ENCODE measurements at regions not wholly inside any gene's neighbourhood (a gene's known extent, or its start where the extent isn't known, plus 50 kb on each side); places are given as distances from the start of the nearest gene placed in this dataset.

GRCh38 chr1:114298008-114298407, 144.3 kb upstream of the SYT6 start:
- TF ChIP-seq, protein P1, sequence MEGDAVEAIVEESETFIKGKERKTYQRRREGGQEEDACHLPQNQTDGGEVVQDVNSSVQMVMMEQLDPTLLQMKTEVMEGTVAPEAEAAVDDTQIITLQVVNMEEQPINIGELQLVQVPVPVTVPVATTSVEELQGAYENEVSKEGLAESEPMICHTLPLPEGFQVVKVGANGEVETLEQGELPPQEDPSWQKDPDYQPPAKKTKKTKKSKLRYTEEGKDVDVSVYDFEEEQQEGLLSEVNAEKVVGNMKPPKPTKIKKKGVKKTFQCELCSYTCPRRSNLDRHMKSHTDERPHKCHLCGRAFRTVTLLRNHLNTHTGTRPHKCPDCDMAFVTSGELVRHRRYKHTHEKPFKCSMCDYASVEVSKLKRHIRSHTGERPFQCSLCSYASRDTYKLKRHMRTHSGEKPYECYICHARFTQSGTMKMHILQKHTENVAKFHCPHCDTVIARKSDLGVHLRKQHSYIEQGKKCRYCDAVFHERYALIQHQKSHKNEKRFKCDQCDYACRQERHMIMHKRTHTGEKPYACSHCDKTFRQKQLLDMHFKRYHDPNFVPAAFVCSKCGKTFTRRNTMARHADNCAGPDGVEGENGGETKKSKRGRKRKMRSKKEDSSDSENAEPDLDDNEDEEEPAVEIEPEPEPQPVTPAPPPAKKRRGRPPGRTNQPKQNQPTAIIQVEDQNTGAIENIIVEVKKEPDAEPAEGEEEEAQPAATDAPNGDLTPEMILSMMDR (IDR thresholded peaks at IDR 0.05) = no peak
- Histone ChIP-seq H3K4me3 (no peak overlapping the region), H3K27ac (no peak overlapping the region)
- no peak for DNase-seq (ENCODE audit: low spot score)

DNA sequence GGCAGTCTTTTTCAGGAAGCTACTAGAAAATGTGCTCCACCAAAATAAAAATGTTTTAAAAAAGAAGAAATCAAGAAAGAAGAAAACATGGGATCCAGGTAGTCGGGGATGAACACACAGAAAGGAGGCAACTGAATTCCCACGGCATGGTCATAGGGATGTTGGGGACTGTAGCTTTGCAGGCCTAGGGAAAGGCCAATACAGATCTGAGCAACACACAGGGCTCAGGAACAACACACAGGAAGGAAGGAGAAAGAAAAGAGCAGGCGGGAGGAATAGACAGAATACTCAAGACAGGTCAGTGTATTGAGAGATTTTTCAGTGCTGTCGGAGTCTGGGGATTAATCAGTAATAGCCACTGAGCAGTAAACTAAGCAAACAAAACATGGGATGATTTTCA, 142.7 kb upstream of the SYT6 start:
- H3K4me3 ChIP-seq = no peak overlapping the region
- DNase-seq (ENCODE audit: low spot score) = no peak
- TF ChIP-seq, protein P1 (IDR thresholded peaks at IDR 0.05) = no peak
- H3K27ac ChIP-seq = no peak overlapping the region

DNA sequence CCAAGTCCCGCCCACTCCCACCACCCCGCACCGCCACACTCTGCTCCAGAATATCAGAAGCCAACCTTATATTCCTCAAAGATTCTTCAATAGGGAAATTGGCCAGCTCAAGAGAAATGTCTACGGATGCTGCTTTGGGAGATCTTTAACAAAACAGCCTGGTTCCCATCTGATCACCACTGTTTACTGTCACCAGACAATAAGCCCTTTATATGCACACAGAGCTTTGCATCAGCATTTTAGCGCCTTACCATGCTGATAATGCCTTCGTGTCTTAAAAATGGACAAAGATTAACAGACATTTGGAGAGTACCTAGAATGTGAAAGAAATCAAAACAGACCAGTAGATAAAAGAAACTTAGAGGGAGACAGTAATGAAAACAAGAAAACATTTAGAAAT, 141.7 kb upstream of the SYT6 start:
- DNase-seq (ENCODE audit: low spot score) = no peak
- H3K27ac ChIP-seq = no peak overlapping the region
- TF ChIP-seq, protein P1 (IDR thresholded peaks at IDR 0.05) = no peak
- no peak overlapping the region for H3K4me3 ChIP-seq

- no peak for DNase-seq (ENCODE audit: low spot score)
- TF ChIP-seq, protein P1 (IDR thresholded peaks at IDR 0.05) = no peak
- no peak overlapping the region for H3K27ac ChIP-seq
- no peak overlapping the region for H3K4me3 ChIP-seq
These were observed 139.2 kb upstream of the SYT6 start for GRCh38 chr1:114292835-114293234.

DNA sequence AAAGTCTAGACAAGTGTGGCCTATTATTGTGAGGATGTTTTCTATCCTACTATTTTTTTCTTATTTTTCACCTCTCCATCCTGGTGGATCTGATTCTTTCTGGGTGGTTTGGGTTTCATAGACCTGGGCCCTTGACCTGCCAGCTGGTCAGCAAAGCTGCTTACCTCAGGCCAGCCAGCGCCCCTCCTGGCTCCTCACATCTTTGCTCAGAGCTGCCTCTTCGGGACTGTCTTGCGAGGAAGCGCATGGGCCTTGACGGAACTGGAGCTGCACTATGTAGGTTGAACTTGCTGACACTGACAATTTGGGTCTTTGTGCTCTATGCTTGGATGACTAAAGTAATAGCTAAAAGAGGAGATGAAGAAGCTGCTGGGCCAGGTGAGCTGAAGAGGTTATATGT, 138.5 kb upstream of the SYT6 start:
- TF ChIP-seq, protein P1 (IDR thresholded peaks at IDR 0.05) = no peak
- H3K27ac ChIP-seq = no peak overlapping the region
- H3K4me3 ChIP-seq = no peak overlapping the region
- DNase-seq (ENCODE audit: low spot score) = no peak

- H3K27ac ChIP-seq = no peak overlapping the region
- TF ChIP-seq, protein P1 (IDR thresholded peaks at IDR 0.05) = no peak
- H3K4me3 ChIP-seq = no peak overlapping the region
- no peak for DNase-seq (ENCODE audit: low spot score)
These were observed 137.1 kb upstream of the SYT6 start for GRCh38 chr1:114290776-114291175.

DNA sequence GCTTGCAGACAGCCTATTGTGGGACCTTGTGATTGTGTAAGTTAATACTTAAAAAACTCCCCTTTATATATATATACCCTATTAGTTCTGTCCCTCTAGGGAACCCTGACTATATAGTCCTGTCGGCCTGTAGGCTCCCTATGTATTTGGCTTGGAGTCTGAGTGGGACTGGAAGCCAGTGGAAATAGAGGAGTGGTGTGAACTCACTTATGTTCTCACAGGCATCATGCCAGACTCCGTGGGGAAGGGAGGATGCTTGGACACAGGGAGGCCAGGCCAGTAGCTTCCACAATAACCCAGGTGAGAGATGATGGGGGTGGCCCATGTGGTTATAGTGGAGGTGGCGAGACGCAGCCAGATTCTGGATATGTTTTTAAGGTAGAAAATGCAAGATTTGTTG, 136.7 kb upstream of the SYT6 start:
- no peak for DNase-seq (ENCODE audit: low spot score)
- Histone ChIP-seq H3K27ac (no peak overlapping the region), H3K4me3 (no peak overlapping the region)
- TF ChIP-seq, protein P1 (IDR thresholded peaks at IDR 0.05) = no peak
